Central memory CD8-positive, alpha-beta T cell (primary cell): ENCODE measurements at regions not wholly inside any gene's neighbourhood (a gene's known extent, or its start where the extent isn't known, plus 50 kb on each side); places are given as distances from the start of the nearest gene placed in this dataset.

Experiments
- ATAC-seq: fragments of 150-1000 bp; cut with Tn5 transposase; replicated peaks from 2 replicates; pipeline ENCODE4 v1.10.0; 2022; ENCODE audit warnings: mild to moderate bottlenecking, moderate FRiP score, moderate number of reproducible peaks; ENCODE audit not compliant: poor library complexity, severe bottlenecking; ENCODE audit errors: extremely low read depth
- DNase-seq, 2 donors: peaks; one replicate each; pipeline ENCODE4 v3.0.0; 2021; ENCODE audit warnings: low spot score in 2 of 2
- H3K27ac Mint-ChIP-seq: one replicate; pipeline ENCODE4 v1.8.0; 2022; ENCODE audit warnings: low read depth, mild to moderate bottlenecking, moderate library complexity, mixed read lengths
- H3K27me3 Mint-ChIP-seq: one replicate; pipeline ENCODE4 v1.8.0; 2022; ENCODE audit warnings: mixed read lengths
- H3K36me3 Mint-ChIP-seq: one replicate; pipeline ENCODE4 v1.8.0; 2022; ENCODE audit warnings: mild to moderate bottlenecking, moderate library complexity, mixed read lengths; ENCODE audit not compliant: insufficient read depth
- H3K4me1 Mint-ChIP-seq: one replicate; pipeline ENCODE4 v1.8.0; 2022; ENCODE audit warnings: mixed read lengths
- H3K4me3 Mint-ChIP-seq: one replicate; pipeline ENCODE4 v1.8.0; 2022; ENCODE audit warnings: mild to moderate bottlenecking, moderate library complexity, mixed read lengths
- H3K9me3 Mint-ChIP-seq: one replicate; pipeline ENCODE4 v1.8.0; 2022; ENCODE audit warnings: mixed read lengths

GRCh38 chr1:191142748-191143147, 665.1 kb upstream of the BRINP3 start:
- no peaks in the 10 kb centered on the region for H3K4me1 Mint-ChIP-seq
- peaks cover under 1% of the 10 kb centered on the region for H3K9me3 Mint-ChIP-seq
- no peak overlapping the region for H3K4me3 Mint-ChIP-seq
- H3K36me3 Mint-ChIP-seq = no peaks in the 10 kb centered on the region
- H3K27ac Mint-ChIP-seq = no peak overlapping the region
- ATAC-seq (no peak), DNase-seq (no peak)
- H3K27me3 Mint-ChIP-seq = no peaks in the 10 kb centered on the region

- H3K4me1 Mint-ChIP-seq = no peaks in the 10 kb centered on the region
- ATAC-seq = no peak
- no peak for DNase-seq
- peaks cover 8% of the 10 kb centered on the region for H3K9me3 Mint-ChIP-seq
- no peak overlapping the region for H3K27ac Mint-ChIP-seq
- no peak overlapping the region for H3K4me3 Mint-ChIP-seq
- no peaks in the 10 kb centered on the region for H3K27me3 Mint-ChIP-seq
- no peaks in the 10 kb centered on the region for H3K36me3 Mint-ChIP-seq
These were observed 668.2 kb upstream of the BRINP3 start for GRCh38 chr1:191145834-191146233.

GRCh38 chr1:191151321-191151807, 673.7 kb upstream of the BRINP3 start:
- H3K4me1 Mint-ChIP-seq = no peaks in the 10 kb centered on the region
- H3K9me3 Mint-ChIP-seq = peaks cover 17% of the 10 kb centered on the region
- H3K27me3 Mint-ChIP-seq = no peaks in the 10 kb centered on the region

DNA sequence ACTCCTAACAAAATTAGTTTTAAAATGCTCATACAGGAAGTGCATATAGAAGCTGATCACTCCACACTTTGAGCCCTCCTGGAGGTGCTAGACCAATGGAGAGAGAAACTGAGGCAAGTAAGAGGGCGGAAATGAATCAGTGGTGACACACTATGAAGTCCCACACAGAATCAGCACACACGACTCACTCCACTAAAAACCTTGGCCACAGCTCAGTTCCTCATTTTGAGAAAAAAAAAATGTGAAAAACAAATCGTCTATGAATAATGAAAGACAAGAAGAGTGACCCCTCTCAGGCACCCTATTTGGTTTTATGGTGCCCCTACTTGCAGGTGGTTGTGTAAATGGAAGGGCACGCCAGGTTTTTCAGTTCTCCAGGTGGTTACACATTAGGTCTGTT, 675.1 kb upstream of the BRINP3 start:
- ATAC-seq (no peak), DNase-seq (no peak)
- H3K9me3 Mint-ChIP-seq = peaks cover 16% of the 10 kb centered on the region
- H3K27ac Mint-ChIP-seq = no peak overlapping the region
- peaks cover 2% of the 10 kb centered on the region for H3K36me3 Mint-ChIP-seq
- no peaks in the 10 kb centered on the region for H3K27me3 Mint-ChIP-seq
- H3K4me3 Mint-ChIP-seq = no peak overlapping the region
- H3K4me1 Mint-ChIP-seq = no peaks in the 10 kb centered on the region

More at GRCh38 chr1:191151321-191151807, 673.7 kb upstream of the BRINP3 start:
- DNase-seq = no peak
- peaks cover 2% of the 10 kb centered on the region for H3K36me3 Mint-ChIP-seq
- no peak for ATAC-seq
- no peak overlapping the region for H3K27ac Mint-ChIP-seq
- no peak overlapping the region for H3K4me3 Mint-ChIP-seq

DNA sequence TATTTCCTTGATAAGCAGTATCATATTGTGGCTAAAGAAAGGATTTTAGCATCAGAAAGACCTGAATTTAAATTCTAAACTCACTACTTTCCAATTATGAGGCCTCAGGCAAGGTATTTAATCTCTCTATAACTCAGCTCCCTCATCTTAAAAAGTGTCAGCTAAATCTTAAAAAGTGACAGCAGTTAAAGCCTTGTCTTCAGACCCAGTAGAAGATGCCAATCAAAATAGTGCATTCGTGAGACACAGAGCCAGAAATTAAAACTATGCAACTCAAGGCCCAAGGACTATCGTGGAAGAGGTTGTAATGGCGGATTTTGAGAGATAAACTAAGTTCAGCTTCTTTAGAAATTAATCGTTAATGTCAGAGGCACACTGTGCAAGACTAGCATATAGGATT, 677.5 kb upstream of the BRINP3 start:
- Mint-ChIP-seq H3K27ac (no peak overlapping the region), H3K36me3 (peaks cover 2% of the 10 kb centered on the region), H3K4me1 (no peaks in the 10 kb centered on the region), H3K9me3 (peaks cover 17% of the 10 kb centered on the region), H3K4me3 (no peak overlapping the region), H3K27me3 (no peaks in the 10 kb centered on the region)
- no peak for ATAC-seq
- no peak for DNase-seq

- Mint-ChIP-seq H3K27me3 (no peaks in the 10 kb centered on the region), H3K4me1 (no peaks in the 10 kb centered on the region), H3K4me3 (no peak overlapping the region), H3K27ac (no peak overlapping the region), H3K36me3 (no peaks in the 10 kb centered on the region), H3K9me3 (peaks cover 16% of the 10 kb centered on the region)
- no peak for DNase-seq
- no peak for ATAC-seq
These were observed 683.2 kb upstream of the BRINP3 start for GRCh38 chr1:191160837-191161236.

DNA sequence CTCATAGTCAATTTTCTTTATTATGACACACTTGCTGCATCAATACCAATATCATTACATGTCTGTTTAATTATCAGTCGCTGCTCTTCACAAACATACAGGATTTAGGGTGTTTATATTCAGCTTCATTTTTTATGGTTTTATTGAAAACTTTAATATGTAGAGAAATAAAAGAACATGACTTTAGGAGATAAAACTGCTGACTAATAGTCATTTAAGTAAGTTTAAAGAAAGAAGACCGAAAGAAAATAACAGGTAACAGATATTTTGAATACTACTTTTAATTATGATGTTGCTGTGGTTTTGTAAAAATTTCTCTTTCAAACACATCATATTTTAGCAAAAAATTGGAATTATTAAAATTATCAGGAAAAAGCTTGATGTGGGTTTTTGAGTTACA, 685.1 kb upstream of the BRINP3 start:
- no peak overlapping the region for H3K4me3 Mint-ChIP-seq
- no peak overlapping the region for H3K27ac Mint-ChIP-seq
- H3K27me3 Mint-ChIP-seq = no peaks in the 10 kb centered on the region
- H3K4me1 Mint-ChIP-seq = no peaks in the 10 kb centered on the region
- no peaks in the 10 kb centered on the region for H3K36me3 Mint-ChIP-seq
- ATAC-seq (no peak), DNase-seq (no peak)
- H3K9me3 Mint-ChIP-seq = peaks cover 10% of the 10 kb centered on the region

GRCh38 chr1:191163621-191164020, 686.0 kb upstream of the BRINP3 start:
- no peak overlapping the region for H3K4me3 Mint-ChIP-seq
- H3K27me3 Mint-ChIP-seq = no peaks in the 10 kb centered on the region
- H3K4me1 Mint-ChIP-seq = no peaks in the 10 kb centered on the region
- ATAC-seq = no peak
- H3K27ac Mint-ChIP-seq = no peak overlapping the region
- no peak for DNase-seq
- peaks cover 5% of the 10 kb centered on the region for H3K9me3 Mint-ChIP-seq
- H3K36me3 Mint-ChIP-seq = no peaks in the 10 kb centered on the region

DNA sequence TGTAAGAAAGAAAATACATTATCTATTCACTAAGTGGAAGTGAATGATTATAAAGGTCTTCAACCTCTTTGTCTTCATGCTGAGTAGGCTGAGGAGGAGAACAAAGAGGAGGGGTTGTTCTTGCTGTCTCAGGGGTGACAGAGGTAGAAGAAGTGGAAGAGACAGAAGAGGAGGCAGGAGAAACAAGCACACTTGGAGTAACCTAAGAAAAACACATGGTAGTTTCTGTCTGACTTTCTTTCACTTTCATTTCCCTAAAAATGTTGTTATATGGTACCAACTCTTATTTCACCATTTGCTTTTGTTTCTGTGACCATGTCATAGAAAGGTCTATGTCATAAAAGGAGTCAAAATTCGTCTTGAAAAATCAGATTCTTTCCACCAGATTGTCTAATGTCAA, 696.6 kb upstream of the BRINP3 start:
- Mint-ChIP-seq H3K27me3 (no peaks in the 10 kb centered on the region), H3K4me1 (no peaks in the 10 kb centered on the region), H3K36me3 (no peaks in the 10 kb centered on the region), H3K9me3 (peaks cover 12% of the 10 kb centered on the region), H3K27ac (no peak overlapping the region), H3K4me3 (no peak overlapping the region)
- DNase-seq = no peak
- ATAC-seq = no peak

GRCh38 chr1:191176131-191176530, 698.5 kb upstream of the BRINP3 start:
- Mint-ChIP-seq H3K36me3 (no peaks in the 10 kb centered on the region), H3K4me3 (no peak overlapping the region), H3K4me1 (no peaks in the 10 kb centered on the region), H3K27me3 (no peaks in the 10 kb centered on the region), H3K9me3 (peaks cover 12% of the 10 kb centered on the region), H3K27ac (no peak overlapping the region)
- DNase-seq = no peak
- ATAC-seq = no peak

GRCh38 chr1:191206513-191207207, 729.0 kb upstream of the BRINP3 start:
- Mint-ChIP-seq H3K27me3 (no peaks in the 10 kb centered on the region), H3K36me3 (no peaks in the 10 kb centered on the region), H3K9me3 (peaks cover 5% of the 10 kb centered on the region), H3K4me1 (no peaks in the 10 kb centered on the region), H3K4me3 (no peak overlapping the region), H3K27ac (no peak overlapping the region)
- DNase-seq = no peak
- no peak for ATAC-seq

GRCh38 chr1:191222206-191222605, 744.5 kb upstream of the BRINP3 start:
- Mint-ChIP-seq H3K36me3 (no peaks in the 10 kb centered on the region), H3K27ac (no peak overlapping the region), H3K27me3 (no peaks in the 10 kb centered on the region), H3K4me1 (no peaks in the 10 kb centered on the region), H3K4me3 (no peak overlapping the region), H3K9me3 (peaks cover 24% of the 10 kb centered on the region)
- ATAC-seq (no peak), DNase-seq (no peak)

DNA sequence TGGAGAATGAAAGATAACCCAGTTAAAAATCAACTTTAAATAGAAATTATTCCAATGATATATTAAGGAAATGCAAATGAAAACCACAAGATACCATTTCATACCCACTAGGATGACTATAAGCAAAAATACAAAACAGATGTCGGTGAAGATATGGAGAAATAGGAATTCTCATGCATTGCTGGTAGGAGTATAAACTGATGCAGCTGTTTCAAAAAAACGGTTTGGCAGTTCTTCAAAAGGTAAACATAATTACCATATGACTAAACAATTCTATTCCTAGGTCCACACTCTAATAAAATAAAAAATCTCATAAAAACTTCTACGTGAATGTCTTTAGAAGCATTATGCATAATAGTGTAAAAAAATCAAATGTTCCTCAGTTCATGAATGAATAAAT, 763.3 kb upstream of the BRINP3 start:
- H3K36me3 Mint-ChIP-seq = no peaks in the 10 kb centered on the region
- ATAC-seq (no peak), DNase-seq (no peak)
- no peak overlapping the region for H3K27ac Mint-ChIP-seq
- H3K9me3 Mint-ChIP-seq = peaks cover 12% of the 10 kb centered on the region
- H3K27me3 Mint-ChIP-seq = no peaks in the 10 kb centered on the region
- no peak overlapping the region for H3K4me3 Mint-ChIP-seq
- H3K4me1 Mint-ChIP-seq = no peaks in the 10 kb centered on the region
